CD1c-positive myeloid dendritic cell (primary cell): ENCODE measurements at regions not wholly inside any gene's neighbourhood (a gene's known extent, or its start where the extent isn't known, plus 50 kb on each side); places are given as distances from the start of the nearest gene placed in this dataset.

Source experiments
- DNase-seq: peaks from one replicate; pipeline ENCODE4 v3.0.0-alpha.2; 2016; ENCODE audit errors: extremely low spot score

DNA sequence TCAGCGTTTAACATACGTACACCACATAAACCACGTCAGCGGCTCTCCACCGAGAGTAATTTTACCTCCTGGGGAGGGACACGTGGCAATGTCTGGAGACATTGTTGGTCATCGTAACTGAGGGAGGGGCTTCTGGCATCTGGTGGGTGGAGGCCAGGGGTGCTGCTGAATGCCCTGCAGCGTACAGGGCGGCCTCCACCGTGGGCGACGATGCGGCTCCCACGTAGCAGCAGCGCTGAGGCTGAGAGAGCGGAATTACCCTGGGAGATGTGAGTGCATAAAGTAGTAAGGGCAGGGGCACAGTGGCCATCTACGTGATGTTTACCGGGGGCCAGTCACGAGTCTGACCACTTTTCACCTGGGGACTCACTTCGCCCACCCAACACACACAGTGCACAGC is 212.4 kb downstream of the RBFOX3 start:
- DNase-seq = no peak

DNA sequence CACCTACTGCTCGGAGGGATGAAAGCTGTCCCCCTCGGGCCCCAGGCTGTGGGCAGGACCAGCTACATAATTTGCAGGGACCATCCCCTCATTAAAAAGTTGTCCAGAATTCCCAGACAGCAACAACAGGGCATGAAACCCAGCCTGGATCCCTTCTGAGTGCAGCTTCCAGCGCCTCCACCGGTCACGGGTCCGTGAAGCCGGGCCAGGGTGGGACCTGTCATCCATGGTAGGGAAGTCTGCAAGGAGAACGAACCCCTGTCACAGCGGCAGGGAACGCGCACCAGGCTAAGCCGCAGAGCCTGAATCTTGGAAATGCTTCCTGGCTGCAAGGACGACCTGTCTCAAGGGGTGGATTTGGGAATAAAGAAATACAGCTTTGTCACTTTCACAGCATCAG is 214.2 kb downstream of the RBFOX3 start:
- DNase-seq = no peak

DNA sequence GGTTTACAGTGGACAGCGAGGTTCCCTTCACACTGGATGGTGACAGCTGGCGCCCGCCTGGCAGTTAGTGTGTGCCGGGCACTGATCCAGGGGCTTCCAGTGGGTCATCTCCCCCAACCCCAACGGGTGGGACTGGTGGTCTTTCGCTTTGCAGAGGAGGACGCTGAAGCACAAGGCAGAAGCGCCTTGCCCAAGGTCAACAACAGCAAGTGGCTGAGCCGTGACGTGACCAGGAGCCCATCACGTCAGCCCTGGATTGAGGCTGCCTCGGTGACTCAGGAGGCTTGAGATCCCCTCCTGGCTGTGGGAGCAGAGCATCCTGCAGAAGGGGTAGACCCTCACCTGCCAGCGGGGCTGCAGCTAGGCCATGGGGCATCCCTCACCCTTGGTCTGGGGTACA is 215.3 kb downstream of the RBFOX3 start:
- no peak for DNase-seq

DNA sequence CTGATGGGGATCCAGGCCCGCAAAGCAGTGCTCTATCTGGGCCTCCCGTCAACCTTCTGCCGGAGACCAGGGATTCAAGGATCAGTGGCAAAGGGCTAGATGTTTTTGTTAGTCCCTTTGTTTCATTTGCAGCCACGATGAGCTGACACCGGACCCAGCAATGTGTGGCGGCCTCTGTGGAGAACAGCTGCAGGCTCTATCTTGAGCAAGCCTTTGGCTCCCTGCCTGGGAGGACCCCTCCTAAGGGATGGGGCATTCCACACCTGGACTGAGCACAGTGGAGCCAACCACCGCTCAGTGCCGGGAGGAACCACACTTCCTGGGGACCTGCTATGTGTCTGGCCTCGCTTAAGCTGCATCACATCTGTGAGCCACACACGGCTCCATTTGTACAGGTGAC is 215.8 kb downstream of the RBFOX3 start:
- no peak for DNase-seq

DNA sequence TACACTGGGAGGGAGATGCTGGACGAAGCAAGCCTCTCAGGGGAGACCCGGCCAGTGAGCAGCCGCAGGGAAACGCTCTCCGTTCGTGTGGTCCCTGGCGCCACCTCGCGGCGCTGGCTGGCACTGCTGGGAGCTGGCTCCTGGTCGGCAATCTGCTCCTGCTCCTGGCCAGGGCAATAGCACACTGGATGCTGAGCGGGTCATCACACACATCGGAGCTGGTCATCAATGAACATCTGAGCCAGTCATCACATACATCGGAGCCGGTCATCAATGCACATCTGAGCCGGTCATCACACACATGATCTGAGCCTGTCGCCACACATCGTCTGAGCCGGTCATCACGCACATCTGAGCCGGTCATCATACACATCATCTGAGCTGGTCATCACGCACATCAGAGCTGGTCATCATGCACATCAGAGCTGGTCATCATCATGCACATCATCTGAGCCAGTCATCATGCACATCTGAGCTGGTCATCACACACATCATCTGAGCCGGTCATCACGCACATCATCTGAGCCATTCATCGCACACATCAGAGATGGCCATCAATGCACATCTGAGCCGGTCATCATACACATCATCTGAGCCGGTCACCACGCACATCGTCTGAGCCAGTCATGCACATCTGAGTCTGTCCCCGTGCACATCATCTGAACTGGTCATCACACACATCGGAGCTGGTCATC is 217.3 kb downstream of the RBFOX3 start:
- peak; percentile 66 for DNase-seq

DNA sequence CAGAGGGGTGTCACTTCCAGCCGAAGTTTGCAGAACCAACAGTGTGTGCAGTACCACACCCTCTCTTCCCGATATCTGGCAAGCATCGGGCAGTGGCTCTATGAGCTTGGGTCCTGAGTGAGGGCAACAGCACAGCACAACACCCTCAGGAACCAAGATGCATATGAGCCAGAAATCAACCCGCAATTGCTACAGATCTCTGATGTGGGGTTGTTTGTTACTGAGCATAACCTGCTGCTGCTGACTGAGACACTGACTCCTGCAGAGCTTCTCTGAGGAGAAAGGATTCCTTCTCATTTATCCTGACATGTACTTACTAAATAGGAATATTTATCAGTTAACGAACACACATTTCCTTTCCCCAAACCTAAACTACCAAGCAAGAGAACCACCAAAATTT is 218.3 kb downstream of the RBFOX3 start:
- no peak for DNase-seq

DNA sequence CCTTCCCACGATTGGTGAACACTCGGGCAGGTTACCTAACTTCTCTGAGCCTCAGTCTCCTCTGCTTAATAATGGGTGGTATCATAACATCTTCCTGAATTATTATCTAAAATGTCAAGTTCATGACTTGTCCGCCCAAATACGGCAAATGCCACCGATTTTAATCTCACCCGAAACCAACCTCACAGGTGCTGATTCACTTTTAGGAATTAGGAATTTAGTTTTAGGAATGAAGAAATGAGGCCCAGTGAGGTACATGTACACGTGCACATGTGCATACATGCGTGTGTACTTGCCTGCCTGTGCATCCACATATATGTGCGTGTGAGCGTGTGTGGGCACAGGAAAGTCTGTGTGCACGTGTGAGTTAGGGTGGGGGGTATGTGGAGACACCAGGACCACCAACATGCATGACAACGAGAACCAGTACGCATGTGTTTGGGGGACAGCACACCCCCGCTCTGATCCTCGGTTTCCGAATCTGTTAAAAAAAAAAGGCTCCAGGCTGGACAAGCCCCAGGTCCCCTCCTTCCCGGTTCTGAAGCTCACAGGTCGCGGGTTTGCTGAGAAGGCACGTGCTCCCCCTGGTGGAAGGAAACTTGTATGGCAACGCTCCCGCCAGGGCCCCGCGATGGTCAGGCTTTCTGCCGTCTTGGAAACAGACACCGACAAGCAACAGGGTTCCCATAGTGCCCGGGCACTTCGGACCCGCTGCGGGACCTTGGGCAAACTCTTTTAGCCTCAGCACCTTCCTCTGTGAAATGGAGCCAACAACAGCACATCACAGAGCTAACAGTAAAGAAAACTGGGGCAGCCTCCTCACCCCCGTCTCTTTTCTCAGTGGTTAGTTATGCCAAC is 219.2 kb downstream of the RBFOX3 start:
- peak; percentile 74 for DNase-seq

DNA sequence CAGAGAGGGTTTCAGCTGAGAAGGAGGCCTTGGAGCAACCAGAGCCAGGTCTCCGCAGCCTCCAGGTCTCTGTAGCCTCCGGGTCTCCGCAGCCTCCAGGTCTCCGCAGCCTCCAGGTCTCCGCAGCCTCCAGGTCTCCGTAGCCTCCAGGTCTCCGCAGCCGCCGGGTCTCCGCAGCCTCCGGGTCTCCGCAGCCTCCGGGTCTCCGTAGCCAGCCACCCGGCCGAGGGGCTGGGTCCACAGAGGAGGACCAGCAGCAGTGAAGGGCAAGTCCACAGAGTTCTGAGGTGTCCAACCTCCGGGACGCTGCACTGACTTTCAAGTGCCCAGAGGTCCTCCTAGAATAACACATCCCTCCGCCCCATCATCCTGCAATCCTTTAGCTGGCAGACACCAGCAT is 221.0 kb downstream of the RBFOX3 start:
- DNase-seq = no peak

DNA sequence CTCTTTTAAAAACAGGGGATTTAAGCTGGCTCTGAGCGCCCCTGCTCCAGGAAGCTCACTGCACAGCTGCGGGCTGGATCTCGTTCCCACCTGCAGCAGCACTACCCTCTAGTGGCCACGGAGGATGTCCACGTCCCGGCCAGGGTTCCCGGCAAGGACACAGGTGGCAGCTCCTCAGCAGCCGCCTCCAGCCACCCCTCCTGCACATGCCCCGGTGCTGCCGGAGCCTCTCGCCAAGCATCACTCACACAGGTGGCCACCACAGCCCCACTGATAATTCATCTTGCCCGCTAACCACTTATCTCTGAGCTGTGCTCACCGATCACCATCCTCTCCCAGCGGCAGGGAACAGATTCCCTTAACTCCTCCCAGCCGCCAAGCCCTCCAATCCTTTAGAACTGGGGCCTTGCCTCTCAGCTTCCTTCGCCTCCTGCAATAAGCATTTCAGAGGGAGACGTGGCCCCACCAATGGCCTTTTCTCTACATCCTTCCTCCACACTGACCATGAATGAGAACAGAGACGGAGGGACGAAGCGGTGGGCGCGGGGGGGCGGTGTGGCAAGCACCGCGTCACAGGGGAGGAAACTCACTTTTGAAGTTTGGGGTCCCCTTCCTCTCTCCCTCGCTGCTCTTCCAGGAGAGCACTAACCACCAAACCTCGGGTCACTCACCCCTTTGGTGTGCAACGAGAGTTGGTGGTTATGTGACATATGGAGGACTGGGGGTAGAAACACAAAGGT is 222.1 kb downstream of the RBFOX3 start:
- DNase-seq = peak; percentile 12

DNA sequence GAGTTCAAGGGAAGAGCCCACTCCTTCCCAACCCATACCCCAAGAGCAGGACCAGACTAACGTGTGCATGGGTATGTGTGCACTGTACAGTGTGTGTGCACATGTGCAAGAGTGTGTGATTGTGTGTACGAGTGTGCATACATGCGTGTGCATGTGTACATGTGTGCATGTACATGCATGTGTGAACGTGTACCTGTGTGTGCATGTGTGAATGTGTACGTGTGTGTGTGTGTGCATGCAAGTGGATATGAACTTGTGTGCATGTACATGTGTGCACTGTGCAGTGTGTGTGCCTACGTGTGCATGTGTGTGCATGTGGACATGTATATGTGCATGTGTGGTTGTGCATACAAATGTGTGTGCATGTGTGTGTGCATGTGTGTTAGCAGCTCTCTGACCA is 223.1 kb downstream of the RBFOX3 start:
- no peak for DNase-seq

DNA sequence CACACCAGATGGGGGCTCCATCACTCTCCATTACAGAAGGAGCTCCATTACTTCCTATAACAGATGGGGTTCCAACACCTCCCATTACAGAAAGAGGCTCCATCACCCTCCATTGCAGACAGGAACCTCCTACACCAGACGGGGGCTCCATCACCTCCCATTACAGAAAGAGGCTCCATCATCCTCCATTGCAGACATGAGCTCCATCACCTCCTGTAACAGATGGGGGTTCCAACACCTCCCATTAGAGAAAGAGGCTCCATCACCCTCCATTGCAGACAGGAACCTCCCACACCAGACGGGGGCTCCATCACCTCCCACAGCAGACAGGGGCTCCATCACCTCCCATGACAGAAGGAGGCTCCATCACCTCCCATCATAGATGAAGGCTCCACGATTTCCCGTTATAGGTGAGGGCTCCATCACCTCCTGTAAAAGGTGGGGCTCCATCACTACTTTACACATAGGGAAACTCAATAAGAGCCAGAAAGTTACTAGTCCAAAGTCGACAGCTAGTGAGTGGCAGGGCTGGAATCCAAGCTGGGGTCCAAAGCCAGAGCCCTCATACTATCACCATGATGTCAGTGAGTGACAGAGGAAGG is 224.8 kb downstream of the RBFOX3 start:
- DNase-seq = no peak

DNA sequence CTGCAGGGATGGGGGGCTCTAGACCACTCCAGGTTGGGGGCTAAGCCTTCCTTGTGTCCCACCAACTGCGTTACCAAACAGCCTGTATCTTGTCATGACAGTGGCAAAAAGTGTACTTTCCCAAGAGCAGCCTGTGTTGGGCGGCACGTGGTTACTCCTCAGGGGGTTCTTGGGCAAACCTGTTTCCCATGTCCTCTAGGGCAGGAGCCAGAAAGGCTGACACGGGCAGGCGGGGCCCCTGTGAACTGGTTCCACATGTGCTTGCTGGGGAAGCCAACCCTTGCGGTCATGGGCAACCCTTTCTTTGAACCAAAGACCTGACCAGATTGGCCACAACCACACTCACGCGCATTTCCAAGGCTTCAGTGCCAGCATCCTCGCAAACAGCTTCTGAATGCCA is 228.5 kb downstream of the RBFOX3 start:
- DNase-seq = no peak

DNA sequence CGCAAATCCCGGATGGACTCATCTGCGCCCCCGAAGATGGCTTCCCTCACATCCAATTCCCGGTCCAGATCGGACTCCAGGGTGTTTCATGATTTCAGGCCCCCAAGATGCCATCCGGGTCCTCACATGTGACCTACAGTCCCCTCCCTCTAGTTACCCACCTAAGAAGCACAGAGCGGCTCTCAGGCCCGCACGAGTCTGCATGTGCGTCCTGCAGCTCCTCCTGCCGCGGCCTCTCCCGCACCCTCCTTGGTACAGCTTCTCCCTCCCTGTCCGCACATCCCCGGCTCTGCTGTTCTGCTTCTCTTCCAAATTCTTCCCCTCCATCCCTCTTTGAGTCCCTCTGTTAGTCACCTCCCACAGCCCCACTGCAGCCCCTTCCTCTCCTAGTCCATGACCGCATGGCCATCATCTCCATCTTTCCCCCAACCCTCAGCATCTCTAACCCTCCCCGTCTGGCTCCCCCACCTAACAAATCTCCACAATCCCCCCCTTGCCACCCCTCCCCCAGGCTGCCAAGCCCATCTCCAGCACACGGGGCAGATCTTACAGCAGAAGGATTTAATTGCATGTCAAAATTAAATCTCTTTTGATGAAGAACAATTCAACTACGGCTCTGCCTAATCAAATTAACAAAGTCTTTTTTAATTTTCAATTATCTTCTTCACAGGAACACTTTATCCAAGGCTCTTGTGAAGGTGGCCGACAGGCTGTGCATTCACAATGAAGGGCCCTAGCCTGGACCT is 231.0 kb downstream of the RBFOX3 start:
- DNase-seq = no peak

DNA sequence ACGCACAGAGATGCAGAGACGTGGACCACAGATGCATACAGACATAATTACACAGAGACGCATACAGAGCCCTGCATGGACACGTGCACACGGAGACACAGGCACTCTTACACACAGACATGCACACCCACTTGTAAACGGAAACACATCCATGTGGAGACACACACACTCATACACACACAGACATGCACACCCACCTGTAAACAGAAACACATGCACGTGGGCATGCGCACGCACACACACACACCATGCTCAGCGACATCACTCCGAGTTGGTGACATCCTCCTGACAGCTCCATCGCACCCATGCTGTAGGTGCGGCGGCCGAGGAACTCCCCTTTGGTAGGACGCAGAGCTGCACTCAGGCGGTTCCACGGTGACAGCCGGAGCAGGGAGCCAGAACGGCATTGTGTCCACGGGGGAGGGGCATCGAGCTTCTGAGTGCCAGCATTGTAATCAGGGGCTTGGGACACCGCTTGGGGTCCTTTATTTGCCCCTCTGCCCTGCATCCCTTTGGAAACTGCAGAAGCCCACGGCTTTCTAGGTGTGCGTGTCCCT is 233.5 kb downstream of the RBFOX3 start:
- no peak for DNase-seq

DNA sequence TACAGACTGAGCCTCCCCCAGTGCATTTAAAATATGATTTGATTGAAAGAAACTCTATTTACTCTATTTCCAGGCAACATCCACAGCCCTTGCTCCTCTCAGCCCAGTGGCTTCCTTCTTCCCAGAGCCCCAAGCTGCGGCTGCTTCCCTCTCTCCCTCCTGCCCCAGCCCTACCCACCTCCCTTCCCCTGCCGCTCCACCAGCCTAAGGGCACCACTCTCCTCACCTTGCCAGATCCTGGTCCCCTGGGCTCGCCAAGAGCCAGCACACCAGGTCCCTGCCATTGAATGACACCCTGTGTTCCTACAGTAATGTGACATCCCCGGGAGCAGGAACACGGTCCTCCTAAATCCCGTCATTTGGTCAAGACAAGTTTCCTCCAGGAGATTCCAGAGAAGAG is 236.0 kb downstream of the RBFOX3 start:
- no peak for DNase-seq

DNA sequence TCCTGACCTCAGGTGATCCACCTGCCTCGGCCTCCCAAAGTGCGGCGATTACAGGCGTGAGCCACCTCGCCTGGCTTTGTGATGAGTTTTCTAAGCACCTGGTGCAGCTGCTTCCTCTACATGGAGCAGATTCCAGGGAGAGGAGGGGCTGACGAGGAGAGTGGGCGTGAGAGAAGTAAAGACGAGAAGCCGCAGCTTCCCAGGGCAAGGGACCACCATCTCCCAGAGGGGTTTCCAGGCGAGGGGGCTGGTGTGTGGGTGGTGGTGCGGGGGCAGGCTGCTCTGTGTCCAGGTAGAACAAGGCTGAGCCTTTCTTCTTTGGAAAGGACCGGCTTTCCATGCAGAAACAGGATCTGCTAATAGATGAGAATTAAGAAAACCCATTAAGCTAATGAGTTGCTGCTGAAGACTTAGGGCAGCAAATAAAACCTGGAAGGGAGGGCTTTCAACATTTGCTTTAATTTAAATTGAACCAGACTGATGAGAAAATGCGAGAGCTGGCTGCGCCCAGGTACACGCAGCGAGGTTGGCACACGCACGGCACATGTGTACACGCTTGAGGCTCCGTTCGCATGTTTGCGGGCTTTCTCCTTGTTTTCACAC is 236.7 kb downstream of the RBFOX3 start:
- no peak for DNase-seq

DNA sequence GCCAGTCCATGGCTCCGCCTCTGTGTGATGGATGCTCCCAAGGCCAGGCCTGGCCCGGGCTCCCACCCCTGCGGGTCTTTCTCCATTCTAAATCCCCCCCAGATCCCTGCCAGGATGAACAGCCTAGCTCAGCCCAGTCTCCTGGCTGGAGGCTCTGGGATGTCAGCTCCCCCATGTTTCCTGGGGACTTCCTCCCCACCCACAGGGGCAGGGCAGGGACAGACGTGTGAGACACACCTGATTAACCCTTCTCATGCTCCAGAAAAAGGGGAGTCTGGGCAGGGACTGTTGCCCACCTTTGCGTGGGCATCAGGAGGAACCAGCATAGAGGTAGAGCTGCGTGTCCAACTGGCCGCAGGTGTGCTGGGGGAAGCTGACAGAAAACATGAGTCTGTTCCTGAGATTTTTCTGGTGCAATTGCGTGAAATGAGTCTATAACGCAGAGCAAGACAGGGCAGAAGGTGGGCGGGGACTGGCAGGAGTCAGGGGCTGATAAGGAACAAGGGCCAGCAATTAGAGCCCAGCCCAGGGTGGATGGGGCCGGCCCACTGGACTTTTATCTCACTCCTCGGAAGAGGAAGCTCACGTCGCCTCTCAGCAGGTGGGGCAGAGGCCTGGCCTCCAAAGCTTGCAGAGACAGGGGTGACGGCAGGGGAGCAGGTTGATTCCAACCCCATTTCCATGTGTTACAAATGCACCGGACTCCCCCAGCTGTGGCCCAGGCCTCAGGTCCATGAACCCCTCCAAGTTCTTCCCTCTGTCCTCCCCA is 238.2 kb downstream of the RBFOX3 start:
- DNase-seq = no peak

DNA sequence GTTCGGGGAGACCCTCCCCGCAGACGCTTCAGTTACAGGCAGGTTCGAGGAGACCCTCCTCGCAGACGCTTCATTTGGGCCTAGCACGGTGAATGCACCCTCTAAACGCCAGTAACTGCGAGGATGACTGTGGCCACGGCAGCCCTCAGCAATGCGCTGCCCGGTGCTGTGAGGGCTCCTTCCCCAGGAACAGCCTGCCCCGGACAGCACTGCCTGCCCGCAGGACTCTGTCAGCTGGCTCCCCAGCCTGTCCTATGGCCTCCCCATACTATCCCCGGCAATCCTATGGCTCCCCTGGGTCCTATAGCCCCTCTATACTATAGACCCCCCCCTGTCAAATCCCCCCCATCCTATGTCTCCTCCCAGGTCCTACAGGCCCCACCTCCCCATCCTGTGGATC is 238.9 kb downstream of the RBFOX3 start:
- no peak for DNase-seq

DNA sequence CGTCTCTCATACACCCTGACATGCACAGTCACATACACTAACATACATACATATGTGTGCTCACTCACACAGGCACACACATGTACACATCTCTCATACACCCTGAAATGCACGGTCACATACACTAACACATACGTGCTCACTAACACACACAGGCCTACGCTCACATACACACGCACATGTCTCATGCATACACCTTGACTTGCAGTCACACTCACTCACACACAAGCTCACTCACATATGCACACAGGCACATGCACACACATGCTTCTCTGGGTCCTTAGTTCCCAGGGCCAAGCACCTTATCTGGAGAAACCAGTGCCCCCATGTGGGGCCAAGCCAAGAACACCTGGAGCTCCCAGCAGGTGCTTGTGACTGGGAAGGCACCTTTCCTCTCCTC is 240.3 kb downstream of the RBFOX3 start:
- no peak for DNase-seq

DNA sequence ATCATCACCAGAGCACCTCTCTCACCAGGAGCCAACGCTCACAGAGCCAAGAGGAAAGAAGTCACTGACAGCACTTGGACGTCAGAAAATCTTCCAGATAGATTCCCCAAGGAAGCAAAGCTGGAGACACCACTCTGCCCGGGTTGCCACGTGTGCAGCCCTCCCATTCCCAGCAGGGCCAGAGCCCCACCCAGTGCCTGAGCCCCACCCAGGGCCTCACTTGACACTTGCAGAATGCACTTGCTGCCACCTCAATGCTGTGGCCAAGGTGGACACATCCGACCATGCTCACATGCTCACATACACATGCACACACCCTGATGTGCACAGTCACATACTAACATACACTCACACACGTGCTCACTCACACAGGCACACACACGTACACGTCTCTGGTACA is 240.7 kb downstream of the RBFOX3 start:
- DNase-seq = no peak
